ENCODE measurements at regions not wholly inside any gene's neighbourhood (a gene's known extent, or its start where the extent isn't known, plus 50 kb on each side); places are given as distances from the start of the nearest gene placed in this dataset.
"Not testable (repeated sequence)": the region's sequence is repeated elsewhere in the genome, so short reads cannot be mapped to it uniquely, and the experiment has no call there.

GRCh38 chr4:170801771-170802170, 712.0 kb upstream of the AADAT start:
- no peak for DNase-seq (ENCODE audit: low read depth)

GRCh38 chr4:170794525-170794924, 704.8 kb upstream of the AADAT start:
- DNase-seq (ENCODE audit: low read depth): no peak

- DNase-seq (ENCODE audit: low read depth): not testable (repeated sequence)
These were observed 698.8 kb upstream of the AADAT start for GRCh38 chr4:170788540-170789051.

GRCh38 chr4:170777663-170778062, 687.9 kb upstream of the AADAT start:
- no peak for DNase-seq (ENCODE audit: low read depth)

GRCh38 chr4:170776983-170777382, 687.2 kb upstream of the AADAT start:
- no peak for DNase-seq (ENCODE audit: low read depth)

- no peak for DNase-seq (ENCODE audit: low read depth)
These were observed 686.1 kb upstream of the AADAT start for GRCh38 chr4:170775851-170776250.

- no peak for DNase-seq (ENCODE audit: low read depth)
These were observed 684.0 kb upstream of the AADAT start for GRCh38 chr4:170773709-170774273.

- DNase-seq (ENCODE audit: low read depth): no peak
These were observed 682.7 kb upstream of the AADAT start for GRCh38 chr4:170772429-170772828.

GRCh38 chr4:170770664-170771063, 680.9 kb upstream of the AADAT start:
- DNase-seq (ENCODE audit: low read depth): no peak

- no peak for DNase-seq (ENCODE audit: low read depth)
These were observed 680.1 kb upstream of the AADAT start for GRCh38 chr4:170769862-170770261.

- no peak for DNase-seq (ENCODE audit: low read depth)
These were observed 669.2 kb upstream of the AADAT start for GRCh38 chr4:170758988-170759387.

GRCh38 chr4:170750519-170750918, 660.8 kb upstream of the AADAT start:
- DNase-seq (ENCODE audit: low read depth): no peak

GRCh38 chr4:170748975-170749374, 659.2 kb upstream of the AADAT start:
- no peak for DNase-seq (ENCODE audit: low read depth)

GRCh38 chr4:170743633-170744032, 653.9 kb upstream of the AADAT start:
- DNase-seq (ENCODE audit: low read depth): no peak

GRCh38 chr4:170741856-170742255, 652.1 kb upstream of the AADAT start:
- no peak for DNase-seq (ENCODE audit: low read depth)

GRCh38 chr4:170736710-170737109, 647.0 kb upstream of the AADAT start:
- DNase-seq (ENCODE audit: low read depth): no peak

GRCh38 chr4:170729897-170730296, 640.1 kb upstream of the AADAT start:
- DNase-seq (ENCODE audit: low read depth): no peak

GRCh38 chr4:170729236-170729635, 639.5 kb upstream of the AADAT start:
- DNase-seq (ENCODE audit: low read depth): no peak

GRCh38 chr4:170724191-170724590, 634.4 kb upstream of the AADAT start:
- no peak for DNase-seq (ENCODE audit: low read depth)

- DNase-seq (ENCODE audit: low read depth): no peak
These were observed 633.4 kb upstream of the AADAT start for GRCh38 chr4:170723171-170723570.

- DNase-seq (ENCODE audit: low read depth): no peak
These were observed 632.1 kb upstream of the AADAT start for GRCh38 chr4:170721812-170722373.

GRCh38 chr4:170716868-170717267, 627.1 kb upstream of the AADAT start:
- DNase-seq (ENCODE audit: low read depth): no peak

- no peak for DNase-seq (ENCODE audit: low read depth)
These were observed 616.2 kb upstream of the AADAT start for GRCh38 chr4:170705907-170706306.

- no peak for DNase-seq (ENCODE audit: low read depth)
These were observed 610.3 kb upstream of the AADAT start for GRCh38 chr4:170700064-170700463.

Measured in activated T-cell treated with anti-CD3 and anti-CD28 coated beads for 48 hours (primary cell).